Smooth muscle cell (in vitro differentiated cells): ENCODE measurements at regions not wholly inside any gene's neighbourhood (a gene's known extent, or its start where the extent isn't known, plus 50 kb on each side); places are given as distances from the start of the nearest gene placed in this dataset.

Experiments
- DNase-seq: peaks from one replicate; lab custom pipeline; 2025; ENCODE audit not compliant: unreplicated experiment; lab: John Stamatoyannopoulos, UW
- H2AFZ ChIP-seq: fragments of 200-600 bp; sonication (generic); 2 replicates; pipeline ENCODE4 v1.6.0; 2016; ENCODE audit warnings: antibody characterized with exemption, low read depth, mild to moderate bottlenecking
- H3F3A ChIP-seq: fragments of 200-600 bp; sonication (generic); 2 replicates; pipeline ENCODE4 v1.6.0; 2017; ENCODE audit warnings: antibody characterized with exemption, low read depth
- H3K27ac ChIP-seq: fragments of 200-600 bp; sonication (generic); 2 replicates; pipeline ENCODE4 v1.5.1; 2016; ENCODE audit warnings: low read depth, mild to moderate bottlenecking
- H3K27me3 ChIP-seq: fragments of 200-600 bp; sonication (generic); 2 replicates; pipeline ENCODE4 v1.6.1; 2016; ENCODE audit warnings: low read depth, mild to moderate bottlenecking
- H3K36me3 ChIP-seq: fragments of 200-600 bp; sonication (generic); 2 replicates; pipeline ENCODE4 v1.5.1; 2016; ENCODE audit warnings: low read depth
- H3K4me1 ChIP-seq: fragments of 200-600 bp; sonication (generic); 2 replicates; pipeline ENCODE4 v1.5.1; 2016; ENCODE audit warnings: low read depth
- H3K4me2 ChIP-seq: fragments of 200-600 bp; sonication (generic); 2 replicates; pipeline ENCODE4 v1.6.0; 2016; ENCODE audit warnings: mild to moderate bottlenecking
- H3K4me3 ChIP-seq: fragments of 200-600 bp; sonication (generic); 2 replicates; pipeline ENCODE4 v1.5.1; 2016; ENCODE audit warnings: mild to moderate bottlenecking
- H3K79me2 ChIP-seq: fragments of 200-600 bp; sonication (generic); 2 replicates; pipeline ENCODE4 v1.6.0; 2016; ENCODE audit warnings: low read depth, mild to moderate bottlenecking
- H3K9ac ChIP-seq: fragments of 200-600 bp; sonication (generic); 2 replicates; pipeline ENCODE4 v1.6.0; 2016; ENCODE audit warnings: low read depth
- H3K9me3 ChIP-seq: fragments of 200-600 bp; sonication (generic); replicated peaks from 2 replicates; pipeline ENCODE4 v1.5.1; 2016; ENCODE audit warnings: low read depth
- H4K20me1 ChIP-seq: fragments of 200-600 bp; sonication (generic); 2 replicates; pipeline ENCODE4 v1.6.0; 2016; ENCODE audit warnings: low read depth
- CTCF ChIP-seq: fragments of 200-600 bp; sonication (generic); IDR thresholded peaks from 2 replicates; pipeline ENCODE4 v1.5.1; 2017; ENCODE audit warnings: borderline replicate concordance, mild to moderate bottlenecking, antibody characterized with exemption; ENCODE audit not compliant: insufficient read depth, poor library complexity, severe bottlenecking
- WGBS: methylation state at CpG from one replicate; pipeline ENCODE4 v1.1.7; 2016; ENCODE audit warnings: low lambda C conversion rate; 5-methylcytosine and 5-hydroxymethylcytosine counted together

- Histone ChIP-seq H3K27ac (no peak overlapping the region), H3K79me2 (no peaks in the 10 kb centered on the region), H3K4me1 (no peaks in the 10 kb centered on the region), H3K9me3 (no peaks in the 10 kb centered on the region), H3F3A (no peaks in the 10 kb centered on the region), H3K36me3 (no peaks in the 10 kb centered on the region), H3K27me3 (peaks cover 18% of the 10 kb centered on the region), H3K9ac (no peak overlapping the region), H3K4me2 (no peak overlapping the region), H3K4me3 (no peak overlapping the region), H2AFZ (no peak overlapping the region), H4K20me1 (no peaks in the 10 kb centered on the region)
- no peak for DNase-seq
- TF ChIP-seq CTCF = no peak
- 64% methylated on average over 19 of the region's 24 CpGs for WGBS
These were observed 103.1 kb upstream of the CSF3R start for GRCh38 chr1:36585569-36586548.

- no peaks in the 10 kb centered on the region for H3F3A ChIP-seq
- H4K20me1 ChIP-seq = no peaks in the 10 kb centered on the region
- no peak for DNase-seq
- no peaks in the 10 kb centered on the region for H3K36me3 ChIP-seq
- WGBS = 93% methylated on average over 6 of the region's 6 CpGs
- H3K4me1 ChIP-seq = no peaks in the 10 kb centered on the region
- no peaks in the 10 kb centered on the region for H3K9me3 ChIP-seq
- peaks cover 22% of the 10 kb centered on the region for H3K27me3 ChIP-seq
- TF ChIP-seq CTCF = no peak
- no peak overlapping the region for H2AFZ ChIP-seq
- no peak overlapping the region for H3K27ac ChIP-seq
- no peak overlapping the region for H3K4me3 ChIP-seq
- H3K79me2 ChIP-seq = no peaks in the 10 kb centered on the region
- H3K4me2 ChIP-seq = no peak overlapping the region
- no peak overlapping the region for H3K9ac ChIP-seq
These were observed 102.3 kb upstream of the CSF3R start for GRCh38 chr1:36584874-36585453.

GRCh38 chr1:36583980-36584782, 101.5 kb upstream of the CSF3R start:
- H4K20me1 ChIP-seq = no peaks in the 10 kb centered on the region
- no peak overlapping the region for H2AFZ ChIP-seq
- no peaks in the 10 kb centered on the region for H3K79me2 ChIP-seq
- TF ChIP-seq CTCF = no peak
- H3F3A ChIP-seq = no peaks in the 10 kb centered on the region
- H3K27ac ChIP-seq = no peak overlapping the region
- H3K9me3 ChIP-seq = no peaks in the 10 kb centered on the region
- H3K4me3 ChIP-seq = no peak overlapping the region
- WGBS = 82% methylated on average over 21 of the region's 21 CpGs
- peaks cover 22% of the 10 kb centered on the region for H3K27me3 ChIP-seq
- no peaks in the 10 kb centered on the region for H3K4me1 ChIP-seq
- no peaks in the 10 kb centered on the region for H3K36me3 ChIP-seq
- H3K9ac ChIP-seq = no peak overlapping the region
- no peak overlapping the region for H3K4me2 ChIP-seq
- DNase-seq = no peak
